Fibroblast of lung (primary cell): ENCODE measurements at regions not wholly inside any gene's neighbourhood (a gene's known extent, or its start where the extent isn't known, plus 50 kb on each side); places are given as distances from the start of the nearest gene placed in this dataset.

Experiments
- CTCF ChIP-seq, 2 donors: IDR thresholded peaks in 1 of 2; conservative IDR thresholded peaks in 1 of 2; 1 replicate in 1 of 2; 2 replicates in 1 of 2; pipeline ENCODE4 v1.5.1; 2011 to 2012; ENCODE audit warnings: low read length in 2 of 2, control low read depth in 1 of 2, inconsistent platforms in 1 of 2, low read depth in 1 of 2, mild to moderate bottlenecking in 1 of 2
- EZH2 ChIP-seq: IDR thresholded peaks from 2 replicates; pipeline ENCODE4 v1.5.1; 2012; ENCODE audit warnings: low read length, control low read depth, mild to moderate bottlenecking; ENCODE audit errors: missing control alignments

- no peak for TF ChIP-seq CTCF (conservative IDR thresholded peaks at IDR 0.05 in 1 of 2, IDR thresholded peaks at IDR 0.05 in 1 of 2; ENCODE audit: low read depth in 1 of 2, low read length in 2 of 2)
- TF ChIP-seq EZH2 = no peak
Observed at GRCh38 chr5:82833277-82833676, 243.9 kb downstream of the TMEM167A start.
